ENCODE measurements at regions not wholly inside any gene's neighbourhood (a gene's known extent, or its start where the extent isn't known, plus 50 kb on each side); places are given as distances from the start of the nearest gene placed in this dataset.

GRCh38 chr9:108600896-108601295, 254.9 kb downstream of the ACTL7B start:
- TF ChIP-seq POLR2A (IDR thresholded peaks at IDR 0.05; ENCODE audit: low read length) (no peak), GATA1 (IDR thresholded peaks at IDR 0.05; ENCODE audit: low read depth, low read length) (no peak)

All from erythroblast (primary cell).